Natural killer cell treated with Interleukin-12 subunit alpha and Interleukin-12 subunit beta and Interleukin-15 and Interleukin-18, amount 100 ng/mL, for 72 hours (primary cell): ENCODE measurements at regions not wholly inside any gene's neighbourhood (a gene's known extent, or its start where the extent isn't known, plus 50 kb on each side); places are given as distances from the start of the nearest gene placed in this dataset.
A peak's percentile ranks its signal among the peaks of the same experiment; 100 is the strongest.

ENCODE experiments used
- ATAC-seq, 2 donors: fragments of 150-1000 bp; cut with Tn5 transposase in 1 of 2; sonication (Bioruptor Pico), chemical (Tn5 transposase) in 1 of 2; 2 replicates each; pipeline ENCODE4 v1.10.0; 2021
- DNase-seq: peaks from one replicate; pipeline ENCODE4 v3.0.0; 2022; ENCODE audit warnings: low spot score
- H3K27ac Mint-ChIP-seq, 2 donors: 1 replicate in 1 of 2; 2 replicates in 1 of 2; pipeline ENCODE4 v1.8.0; 2022; ENCODE audit warnings: mixed read lengths in 2 of 2, mild to moderate bottlenecking in 1 of 2, moderate library complexity in 1 of 2
- H3K27me3 Mint-ChIP-seq, 2 donors: 1 replicate in 1 of 2; 2 replicates in 1 of 2; pipeline ENCODE4 v1.8.0; 2022; ENCODE audit warnings: mixed read lengths in 2 of 2
- H3K36me3 Mint-ChIP-seq: one replicate; pipeline ENCODE4 v1.8.0; 2022; ENCODE audit warnings: mixed read lengths
- H3K4me1 Mint-ChIP-seq, 2 donors: 1 replicate in 1 of 2; 2 replicates in 1 of 2; pipeline ENCODE4 v1.8.0; 2022; ENCODE audit warnings: low read depth in 2 of 2, mixed read lengths in 2 of 2, mild to moderate bottlenecking in 1 of 2
- H3K4me3 Mint-ChIP-seq: one replicate; pipeline ENCODE4 v1.8.0; 2022; ENCODE audit warnings: mixed read lengths
- H3K9me3 Mint-ChIP-seq: 2 replicates; pipeline ENCODE4 v1.8.0; 2022; ENCODE audit warnings: mixed read lengths

- Mint-ChIP-seq H3K27ac (no peak overlapping the region), H3K36me3 (no peaks in the 10 kb centered on the region), H3K4me3 (no peak overlapping the region), H3K4me1 (no peaks in the 10 kb centered on the region), H3K27me3 (peaks cover 42 to 62% of the 10 kb centered on the region in 2 donors), H3K9me3 (no peaks in the 10 kb centered on the region)
- DNase-seq = no peak
- no peak for ATAC-seq
Observed at GRCh38 chr2:235278771-235279355, 215.0 kb upstream of the AGAP1 start.

- H3K27me3 Mint-ChIP-seq = peaks cover 42 to 62% of the 10 kb centered on the region in 2 donors
- peak in 1 of 2 donors; percentile 53 for ATAC-seq
- H3K9me3 Mint-ChIP-seq = no peaks in the 10 kb centered on the region
- no peak for DNase-seq
- no peak overlapping the region for H3K27ac Mint-ChIP-seq
- H3K4me1 Mint-ChIP-seq = no peaks in the 10 kb centered on the region
- no peaks in the 10 kb centered on the region for H3K36me3 Mint-ChIP-seq
- no peak overlapping the region for H3K4me3 Mint-ChIP-seq
Observed at GRCh38 chr2:235279965-235280364, 213.9 kb upstream of the AGAP1 start.

- H3K4me3 Mint-ChIP-seq = no peak overlapping the region
- ATAC-seq = no peak
- H3K36me3 Mint-ChIP-seq = no peaks in the 10 kb centered on the region
- no peak overlapping the region for H3K27ac Mint-ChIP-seq
- no peaks in the 10 kb centered on the region for H3K4me1 Mint-ChIP-seq
- no peak for DNase-seq
- H3K9me3 Mint-ChIP-seq = no peaks in the 10 kb centered on the region
- H3K27me3 Mint-ChIP-seq = peaks cover 39 to 58% of the 10 kb centered on the region in 2 donors
Observed at GRCh38 chr2:235283246-235283645, 210.6 kb upstream of the AGAP1 start.

- Mint-ChIP-seq H3K9me3 (no peaks in the 10 kb centered on the region), H3K4me1 (no peaks in the 10 kb centered on the region), H3K36me3 (no peaks in the 10 kb centered on the region), H3K4me3 (no peak overlapping the region), H3K27me3 (peaks cover 35 to 67% of the 10 kb centered on the region in 2 donors), H3K27ac (no peak overlapping the region)
- ATAC-seq = no peak
- DNase-seq = no peak
Observed at GRCh38 chr2:235286622-235287374, 207.0 kb upstream of the AGAP1 start.

- peaks cover 35 to 69% of the 10 kb centered on the region in 2 donors for H3K27me3 Mint-ChIP-seq
- no peaks in the 10 kb centered on the region for H3K36me3 Mint-ChIP-seq
- no peaks in the 10 kb centered on the region for H3K9me3 Mint-ChIP-seq
- H3K27ac Mint-ChIP-seq = no peak overlapping the region
- no peaks in the 10 kb centered on the region for H3K4me1 Mint-ChIP-seq
- ATAC-seq = no peak
- H3K4me3 Mint-ChIP-seq = no peak overlapping the region
- DNase-seq = no peak
Observed at GRCh38 chr2:235287375-235287733, 206.5 kb upstream of the AGAP1 start.

GRCh38 chr2:235291461-235291860 lies 202.4 kb upstream of the AGAP1 start:
- peaks cover 20 to 43% of the 10 kb centered on the region in 2 donors for H3K27me3 Mint-ChIP-seq
- H3K36me3 Mint-ChIP-seq = no peaks in the 10 kb centered on the region
- ATAC-seq (no peak), DNase-seq (no peak)
- no peak overlapping the region for H3K27ac Mint-ChIP-seq
- no peaks in the 10 kb centered on the region for H3K9me3 Mint-ChIP-seq
- no peaks in the 10 kb centered on the region for H3K4me1 Mint-ChIP-seq
- H3K4me3 Mint-ChIP-seq = no peak overlapping the region

GRCh38 chr2:235293061-235293460 lies 200.8 kb upstream of the AGAP1 start:
- peaks cover 23 to 46% of the 10 kb centered on the region in 2 donors for H3K27me3 Mint-ChIP-seq
- peaks cover 3% of the 10 kb centered on the region for H3K9me3 Mint-ChIP-seq
- H3K4me3 Mint-ChIP-seq = no peak overlapping the region
- H3K27ac Mint-ChIP-seq = no peak overlapping the region
- no peaks in the 10 kb centered on the region for H3K4me1 Mint-ChIP-seq
- DNase-seq (no peak), ATAC-seq (no peak)
- no peaks in the 10 kb centered on the region for H3K36me3 Mint-ChIP-seq

- H3K36me3 Mint-ChIP-seq = no peaks in the 10 kb centered on the region
- no peak for DNase-seq
- no peaks in the 10 kb centered on the region for H3K4me1 Mint-ChIP-seq
- no peak for ATAC-seq
- no peak overlapping the region for H3K27ac Mint-ChIP-seq
- peaks cover 25 to 34% of the 10 kb centered on the region in 2 donors for H3K27me3 Mint-ChIP-seq
- peaks cover 3% of the 10 kb centered on the region for H3K9me3 Mint-ChIP-seq
- no peak overlapping the region for H3K4me3 Mint-ChIP-seq
Observed at GRCh38 chr2:235295831-235296230, 198.0 kb upstream of the AGAP1 start.

GRCh38 chr2:235300368-235301201 lies 193.3 kb upstream of the AGAP1 start:
- Mint-ChIP-seq H3K36me3 (no peaks in the 10 kb centered on the region), H3K4me3 (no peak overlapping the region)

GRCh38 chr2:235301202-235302076 lies 192.4 kb upstream of the AGAP1 start:
- no peaks in the 10 kb centered on the region for H3K36me3 Mint-ChIP-seq
- H3K4me1 Mint-ChIP-seq = no peaks in the 10 kb centered on the region
- no peak for ATAC-seq
- peaks cover 29 to 33% of the 10 kb centered on the region in 2 donors for H3K27me3 Mint-ChIP-seq
- no peak overlapping the region for H3K4me3 Mint-ChIP-seq
- H3K9me3 Mint-ChIP-seq = peaks cover 3% of the 10 kb centered on the region
- no peak overlapping the region for H3K27ac Mint-ChIP-seq
- DNase-seq = no peak

More at GRCh38 chr2:235300368-235301201, 193.3 kb upstream of the AGAP1 start:
- H3K27ac Mint-ChIP-seq = no peak overlapping the region
- peaks cover 27% of the 10 kb centered on the region in 2 donors for H3K27me3 Mint-ChIP-seq
- DNase-seq (no peak), ATAC-seq (no peak)
- H3K4me1 Mint-ChIP-seq = no peaks in the 10 kb centered on the region
- peaks cover 3% of the 10 kb centered on the region for H3K9me3 Mint-ChIP-seq

- DNase-seq (no peak), ATAC-seq (no peak)
- no peak overlapping the region for H3K4me3 Mint-ChIP-seq
- H3K36me3 Mint-ChIP-seq = no peaks in the 10 kb centered on the region
- no peak overlapping the region for H3K27ac Mint-ChIP-seq
- peaks cover 2% of the 10 kb centered on the region for H3K9me3 Mint-ChIP-seq
- H3K4me1 Mint-ChIP-seq = no peaks in the 10 kb centered on the region
- peaks cover 26 to 33% of the 10 kb centered on the region in 2 donors for H3K27me3 Mint-ChIP-seq
Observed at GRCh38 chr2:235302263-235302662, 191.6 kb upstream of the AGAP1 start.

- Mint-ChIP-seq H3K9me3 (peaks cover 3% of the 10 kb centered on the region), H3K4me1 (no peaks in the 10 kb centered on the region), H3K27me3 (peaks cover 25 to 31% of the 10 kb centered on the region in 2 donors), H3K27ac (no peak overlapping the region), H3K36me3 (peaks cover 4% of the 10 kb centered on the region), H3K4me3 (no peak overlapping the region)
- no peak for DNase-seq
- ATAC-seq = no peak
Observed at GRCh38 chr2:235303499-235304291, 190.1 kb upstream of the AGAP1 start.

- Mint-ChIP-seq H3K9me3 (peaks cover 3% of the 10 kb centered on the region), H3K4me3 (no peak overlapping the region), H3K27ac (no peak overlapping the region), H3K36me3 (peaks cover 4% of the 10 kb centered on the region), H3K4me1 (no peaks in the 10 kb centered on the region), H3K27me3 (peaks cover 27 to 48% of the 10 kb centered on the region in 2 donors)
- DNase-seq = no peak
- ATAC-seq = no peak
Observed at GRCh38 chr2:235305678-235306077, 188.2 kb upstream of the AGAP1 start.
